Urinary bladder (tissue), 3 donors: ENCODE measurements at regions not wholly inside any gene's neighbourhood (a gene's known extent, or its start where the extent isn't known, plus 50 kb on each side); places are given as distances from the start of the nearest gene placed in this dataset.
"Not testable (repeated sequence)": the region's sequence is repeated elsewhere in the genome, so short reads cannot be mapped to it uniquely, and the experiment has no call there.

Source experiments
- DNase-seq: peaks from one replicate; pipeline ENCODE4 v3.0.0-alpha.2; 2015; ENCODE audit errors: extremely low spot score
- H3K27ac ChIP-seq: one replicate; pipeline ENCODE4 v1.5.1; 2013; ENCODE audit warnings: low read depth, mild to moderate bottlenecking, moderate library complexity
- H3K36me3 ChIP-seq: one replicate; pipeline ENCODE4 v1.6.1; 2013; ENCODE audit warnings: mild to moderate bottlenecking, moderate library complexity; ENCODE audit not compliant: insufficient read depth
- H3K4me1 ChIP-seq: one replicate; pipeline ENCODE4 v1.6.1; 2013; ENCODE audit warnings: mild to moderate bottlenecking, moderate library complexity; ENCODE audit not compliant: insufficient read depth
- H3K4me3 ChIP-seq: one replicate; pipeline ENCODE4 v1.5.1; 2013; ENCODE audit warnings: low read depth, low read length
- WGBS: extraction: QIAGEN DNeasy Blood & Tissue Kit; methylation state at CpG from one replicate; pipeline ENCODE4 v1.1.7; 2013; 5-methylcytosine and 5-hydroxymethylcytosine counted together
- donor health status: healthy with polysubstance abuse.
- donor health status: healthy.

GRCh38 chr2:210816769-210817168 lies 260.4 kb downstream of the CPS1 start:
- no peaks in the 10 kb centered on the region for H3K36me3 ChIP-seq
- no peak for DNase-seq
- no peaks in the 10 kb centered on the region for H3K4me1 ChIP-seq
- H3K27ac ChIP-seq = no peak overlapping the region
- no peak overlapping the region for H3K4me3 ChIP-seq
- 62% methylated on average over 2 of the region's 2 CpGs for WGBS

DNA sequence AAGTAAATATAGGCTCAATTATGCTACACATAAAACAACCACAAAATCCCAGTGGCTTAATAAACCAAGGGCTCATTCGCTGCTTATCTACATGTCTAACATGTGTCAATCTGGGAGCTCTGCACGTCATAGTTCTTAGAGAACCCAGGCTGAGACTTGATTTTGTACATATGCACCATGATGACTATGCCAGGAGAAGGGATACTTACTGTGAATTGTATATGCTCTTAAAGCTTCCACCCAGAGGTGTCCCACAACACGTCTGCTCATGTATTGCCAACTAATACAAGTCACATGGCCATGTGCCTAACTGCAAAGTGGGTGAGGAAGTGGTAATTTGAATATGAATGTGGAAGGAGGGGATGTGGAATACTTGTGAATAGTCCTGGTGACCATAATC lies 262.1 kb downstream of the CPS1 start:
- DNase-seq = no peak
- Histone ChIP-seq H3K36me3 (no peaks in the 10 kb centered on the region), H3K4me3 (no peak overlapping the region), H3K4me1 (no peaks in the 10 kb centered on the region), H3K27ac (no peak overlapping the region)
- whole genome bisulfite sequencing = 67% methylated on average over 3 of the region's 3 CpGs

- no peak overlapping the region for H3K4me3 ChIP-seq
- no peaks in the 10 kb centered on the region for H3K4me1 ChIP-seq
- no peak for DNase-seq
- H3K36me3 ChIP-seq = no peaks in the 10 kb centered on the region
- H3K27ac ChIP-seq = no peak overlapping the region
Measured at GRCh38 chr2:210833403-210833802, 277.0 kb downstream of the CPS1 start.

DNA sequence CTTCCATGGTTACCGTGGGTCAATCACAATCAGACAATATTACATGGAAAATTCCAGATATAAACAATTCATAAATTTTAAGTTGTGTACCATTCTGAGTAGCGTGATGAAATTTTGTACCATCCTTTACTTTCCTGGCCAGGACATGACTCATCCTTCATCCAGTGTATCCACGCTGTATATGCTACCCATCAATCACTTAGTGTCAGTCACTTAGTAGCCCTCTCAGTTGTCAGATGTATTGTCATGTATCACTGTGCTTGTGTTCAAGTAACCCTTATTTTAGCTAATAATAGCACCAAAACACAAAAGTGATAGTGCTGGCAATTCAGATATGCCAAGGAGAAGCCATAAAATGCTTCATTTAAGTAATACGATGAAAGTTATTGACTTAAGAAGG lies 282.6 kb downstream of the CPS1 start:
- H3K36me3 ChIP-seq = no peaks in the 10 kb centered on the region
- H3K4me3 ChIP-seq = no peak overlapping the region
- WGBS = 84% methylated on average over 4 of the region's 4 CpGs
- DNase-seq = no peak
- H3K4me1 ChIP-seq = no peaks in the 10 kb centered on the region
- no peak overlapping the region for H3K27ac ChIP-seq

DNA sequence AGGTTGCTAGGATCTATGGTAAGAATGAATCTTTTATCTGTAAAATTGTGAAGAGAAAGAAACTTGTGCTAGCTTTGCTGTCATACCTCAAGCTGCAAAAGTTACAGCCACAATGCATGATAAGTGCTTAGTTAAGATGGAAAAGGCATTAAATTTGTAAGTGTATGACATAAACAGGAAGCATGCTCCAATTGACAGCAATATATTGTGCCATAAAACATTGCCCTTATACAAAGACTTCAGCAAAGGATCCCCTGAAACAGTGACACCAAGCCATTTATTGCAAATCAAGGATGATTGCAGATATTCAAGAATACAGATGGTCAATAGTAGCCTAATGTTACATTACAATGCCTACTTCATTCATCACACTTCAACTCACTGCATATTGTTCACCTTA lies 283.1 kb downstream of the CPS1 start:
- no peak overlapping the region for H3K27ac ChIP-seq

GRCh38 chr2:210842896-210843295 lies 286.5 kb downstream of the CPS1 start:
- H3K36me3 ChIP-seq = no peaks in the 10 kb centered on the region
- no peak overlapping the region for H3K27ac ChIP-seq
- no peak overlapping the region for H3K4me3 ChIP-seq
- H3K4me1 ChIP-seq = no peaks in the 10 kb centered on the region
- DNase-seq = no peak
- 66% methylated on average over 3 of the region's 3 CpGs for WGBS

More for the DNA sequence above, 283.1 kb downstream of the CPS1 start:
- Histone ChIP-seq H3K36me3 (no peaks in the 10 kb centered on the region), H3K4me3 (no peak overlapping the region), H3K4me1 (no peaks in the 10 kb centered on the region)
- DNase-seq = no peak

GRCh38 chr2:210844016-210844415 lies 287.6 kb downstream of the CPS1 start:
- no peak for DNase-seq
- WGBS = 73% methylated on average over 1 of the region's 1 CpG
- no peak overlapping the region for H3K4me3 ChIP-seq
- H3K27ac ChIP-seq = no peak overlapping the region
- no peaks in the 10 kb centered on the region for H3K36me3 ChIP-seq
- no peaks in the 10 kb centered on the region for H3K4me1 ChIP-seq

DNA sequence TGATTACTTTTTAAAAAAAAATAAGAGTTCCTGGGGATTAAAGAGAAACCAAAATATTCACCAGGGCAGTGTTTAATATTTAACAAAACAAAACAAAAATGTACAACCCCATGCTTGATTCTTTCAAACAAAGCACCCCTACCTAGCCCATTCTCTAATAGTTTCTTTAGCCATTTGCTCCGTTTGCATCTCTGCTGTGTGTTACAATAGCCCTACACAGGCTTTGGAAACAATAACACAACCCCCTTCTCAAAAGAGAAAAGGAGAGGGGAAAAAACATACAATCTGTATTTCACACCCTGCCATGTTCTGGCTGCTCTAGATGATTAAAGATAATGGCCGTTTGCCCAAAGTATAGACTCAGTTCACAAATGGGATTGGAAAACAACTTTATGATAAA lies 302.9 kb downstream of the CPS1 start:
- H3K36me3 ChIP-seq = no peaks in the 10 kb centered on the region
- WGBS = 41% methylated on average over 2 of the region's 2 CpGs
- no peak overlapping the region for H3K27ac ChIP-seq
- no peaks in the 10 kb centered on the region for H3K4me1 ChIP-seq
- no peak for DNase-seq
- H3K4me3 ChIP-seq = no peak overlapping the region

- H3K36me3 ChIP-seq = no peaks in the 10 kb centered on the region
- no peak overlapping the region for H3K4me3 ChIP-seq
- no peaks in the 10 kb centered on the region for H3K4me1 ChIP-seq
- no peak overlapping the region for H3K27ac ChIP-seq
- WGBS = 57% methylated on average over 5 of the region's 5 CpGs
- no peak for DNase-seq
Measured at GRCh38 chr2:210860276-210860675, 303.9 kb downstream of the CPS1 start.

GRCh38 chr2:210861038-210861665 lies 304.8 kb downstream of the CPS1 start:
- H3K27ac ChIP-seq = no peak overlapping the region
- DNase-seq = no peak
- H3K36me3 ChIP-seq = no peaks in the 10 kb centered on the region
- WGBS = 78% methylated on average over 2 of the region's 2 CpGs
- no peak overlapping the region for H3K4me3 ChIP-seq
- no peaks in the 10 kb centered on the region for H3K4me1 ChIP-seq

- Histone ChIP-seq H3K27ac (no peak overlapping the region), H3K4me3 (no peak overlapping the region), H3K4me1 (no peaks in the 10 kb centered on the region), H3K36me3 (no peaks in the 10 kb centered on the region)
- 43% methylated on average over 2 of the region's 2 CpGs for WGBS
- no peak for DNase-seq
Measured at GRCh38 chr2:210862283-210863065, 306.1 kb downstream of the CPS1 start.

- Histone ChIP-seq H3K27ac (no peak overlapping the region), H3K4me1 (no peaks in the 10 kb centered on the region), H3K4me3 (no peak overlapping the region), H3K36me3 (no peaks in the 10 kb centered on the region)
- 84% methylated on average over 1 of the region's 1 CpG for WGBS
- no peak for DNase-seq
Measured at GRCh38 chr2:210863283-210863682, 306.9 kb downstream of the CPS1 start.

DNA sequence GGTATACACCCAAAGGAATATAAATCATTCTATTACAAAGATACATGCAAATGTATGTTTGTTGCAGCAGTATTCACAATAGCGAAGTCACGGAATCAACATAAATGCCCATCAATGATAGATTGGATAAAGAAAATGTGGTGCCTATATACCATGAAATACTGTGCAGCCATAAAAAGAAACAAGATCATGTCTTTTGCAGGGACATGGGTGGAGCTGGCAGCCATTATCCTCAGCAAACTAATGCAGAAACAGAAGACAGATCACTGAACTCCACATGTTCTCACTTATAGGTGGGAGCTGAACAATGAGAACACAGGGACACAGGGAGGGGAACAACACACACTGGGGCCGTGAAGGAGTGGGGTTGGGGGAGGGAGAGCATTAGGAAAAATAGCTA lies 315.2 kb downstream of the CPS1 start:
- not testable (repeated sequence) for H3K4me3 ChIP-seq, H3K36me3 ChIP-seq, DNase-seq, H3K4me1 ChIP-seq, H3K27ac ChIP-seq
- WGBS = 88% methylated on average over 3 of the region's 3 CpGs

DNA sequence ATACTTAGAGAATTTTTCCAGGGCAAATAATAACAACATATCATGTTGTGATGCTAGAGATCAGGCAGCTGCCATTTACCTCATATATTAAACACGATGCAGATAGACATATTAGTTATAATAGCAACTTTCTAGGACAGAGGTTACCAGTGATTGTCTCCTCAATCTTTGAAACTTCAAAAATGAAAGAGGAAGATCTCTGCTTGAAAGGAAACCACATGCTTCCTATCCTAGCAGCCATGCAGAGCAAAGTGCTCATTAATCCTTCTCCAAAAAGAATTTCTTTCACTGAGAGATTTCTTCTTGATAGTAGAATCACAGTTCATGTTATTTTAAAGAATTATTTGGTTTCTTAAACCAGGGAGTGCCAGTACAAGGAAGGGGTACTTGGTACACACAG lies 317.2 kb downstream of the CPS1 start:
- 64% methylated on average over 1 of the region's 1 CpG for WGBS
- Histone ChIP-seq H3K4me1 (no peaks in the 10 kb centered on the region), H3K27ac (no peak overlapping the region), H3K36me3 (no peaks in the 10 kb centered on the region), H3K4me3 (no peak overlapping the region)
- DNase-seq = no peak
